Activated naive CD4-positive, alpha-beta T cell treated with anti-CD3 and anti-CD28 coated beads, Interleukin-2, amount 50 U/mL, for 72 hours (primary cell): ENCODE measurements at regions not wholly inside any gene's neighbourhood (a gene's known extent, or its start where the extent isn't known, plus 50 kb on each side); places are given as distances from the start of the nearest gene placed in this dataset.
"Not testable (repeated sequence)": the region's sequence is repeated elsewhere in the genome, so short reads cannot be mapped to it uniquely, and the experiment has no call there.

ENCODE experiments used
- ATAC-seq, 2 donors: fragments of 150-1000 bp; cut with Tn5 transposase; 2 replicates each; pipeline ENCODE4 v1.10.0; 2021; ENCODE audit warnings: mild to moderate bottlenecking in 2 of 2, moderate library complexity in 2 of 2
- DNase-seq, 2 donors: peaks; one replicate each; pipeline ENCODE4 v3.0.0; 2021 to 2022; ENCODE audit warnings: low spot score in 2 of 2
- H3K27ac Mint-ChIP-seq, 2 donors: one replicate each; pipeline ENCODE4 v1.8.0; 2022; ENCODE audit warnings: mild to moderate bottlenecking in 2 of 2, mixed read lengths in 2 of 2
- H3K36me3 Mint-ChIP-seq, 2 donors: one replicate each; pipeline ENCODE4 v1.8.0; 2022; ENCODE audit warnings: mixed read lengths in 2 of 2
- H3K9me3 Mint-ChIP-seq, 2 donors: one replicate each; pipeline ENCODE4 v1.8.0; 2022; ENCODE audit warnings: mixed read lengths in 2 of 2

- not testable (repeated sequence) for H3K27ac Mint-ChIP-seq, ATAC-seq, H3K36me3 Mint-ChIP-seq, DNase-seq
- peaks cover 7 to 28% of the 10 kb centered on the region in 2 donors for H3K9me3 Mint-ChIP-seq
Observed at GRCh38 chr4:149039786-149040185, 597.6 kb upstream of the NR3C2 start.

- Mint-ChIP-seq H3K27ac (no peak overlapping the region), H3K36me3 (no peaks in the 10 kb centered on the region), H3K9me3 (peaks cover 0 to 5% of the 10 kb centered on the region in 2 donors)
- ATAC-seq, result peak in 1 of 2 donors; percentile 44
- DNase-seq, result no peak
Observed at GRCh38 chr4:149031399-149031798, 589.2 kb upstream of the NR3C2 start.

DNA sequence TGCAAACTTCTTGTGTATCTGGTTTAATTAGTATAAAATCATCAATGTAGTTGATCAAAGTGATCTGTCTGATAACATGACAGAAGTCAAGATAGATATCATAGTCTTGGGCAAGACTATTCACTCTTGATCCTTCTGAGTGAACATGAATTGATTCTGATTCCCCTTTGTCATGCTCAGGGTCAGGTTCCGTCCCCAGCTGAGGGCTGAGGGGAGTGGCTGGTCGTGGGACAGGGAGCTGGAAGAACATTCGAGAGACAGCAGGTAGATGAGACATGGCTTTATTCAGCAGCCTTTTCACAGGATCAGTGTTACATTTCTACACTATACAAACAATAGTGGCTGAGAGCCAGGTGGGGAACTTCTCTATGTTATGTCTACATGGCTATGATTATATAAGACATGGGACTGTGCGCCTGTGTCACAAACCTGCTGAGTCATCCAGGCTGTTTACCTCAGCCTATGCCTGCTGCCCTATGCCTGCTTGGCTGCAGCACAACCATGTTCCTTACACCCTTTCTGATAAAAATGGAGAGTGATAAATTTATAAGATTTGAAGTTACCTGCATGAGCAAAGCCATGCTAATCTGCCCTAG, 586.9 kb upstream of the NR3C2 start:
- DNase-seq, result no peak
- no peaks in the 10 kb centered on the region for H3K9me3 Mint-ChIP-seq
- H3K36me3 Mint-ChIP-seq, result no peaks in the 10 kb centered on the region
- no peak overlapping the region for H3K27ac Mint-ChIP-seq
- no peak for ATAC-seq

- H3K9me3 Mint-ChIP-seq, result no peaks in the 10 kb centered on the region
- no peak for DNase-seq
- H3K36me3 Mint-ChIP-seq, result no peaks in the 10 kb centered on the region
- no peak for ATAC-seq
- no peak overlapping the region for H3K27ac Mint-ChIP-seq
Observed at GRCh38 chr4:149026696-149027095, 584.5 kb upstream of the NR3C2 start.

DNA sequence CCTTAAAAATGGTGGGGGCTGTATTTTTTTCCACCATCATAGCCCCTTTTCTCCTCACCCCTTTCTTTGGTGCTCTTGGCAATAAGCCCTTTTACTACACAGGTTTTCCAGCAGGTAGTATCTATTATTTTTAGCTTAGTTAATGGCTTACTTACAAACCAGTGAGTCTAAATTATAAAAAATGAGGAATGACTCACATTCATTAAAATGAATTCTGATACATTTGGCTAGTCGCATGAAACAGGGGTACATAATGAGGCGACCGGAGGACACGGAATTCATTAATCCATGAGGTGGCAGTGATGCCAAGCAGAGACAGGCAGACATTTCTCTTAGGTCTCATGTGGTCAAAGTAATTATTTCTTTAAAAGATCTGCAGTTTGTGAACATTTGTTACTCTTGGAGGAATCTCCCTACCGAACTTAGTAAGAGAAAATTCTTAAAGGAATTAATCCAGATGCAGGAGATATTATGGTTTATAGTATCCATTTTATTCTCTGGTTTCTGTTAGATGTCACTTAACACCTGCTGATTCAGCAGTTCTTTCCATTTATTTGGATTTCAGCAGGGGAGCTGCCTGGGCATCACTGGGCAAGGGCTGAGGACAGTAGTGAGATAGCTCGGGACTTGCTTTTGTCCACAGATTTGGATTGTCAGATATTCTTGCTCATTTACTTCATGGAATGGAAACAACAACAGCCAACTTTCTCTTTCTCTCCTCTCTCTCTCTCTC, 575.0 kb upstream of the NR3C2 start:
- Mint-ChIP-seq H3K9me3 (no peaks in the 10 kb centered on the region), H3K36me3 (no peaks in the 10 kb centered on the region), H3K27ac (no peak overlapping the region)
- no peak for DNase-seq
- no peak for ATAC-seq

GRCh38 chr4:149009223-149009622, 567.0 kb upstream of the NR3C2 start:
- no peak for DNase-seq
- Mint-ChIP-seq H3K9me3 (no peaks in the 10 kb centered on the region), H3K36me3 (no peaks in the 10 kb centered on the region), H3K27ac (no peak overlapping the region)
- no peak for ATAC-seq

DNA sequence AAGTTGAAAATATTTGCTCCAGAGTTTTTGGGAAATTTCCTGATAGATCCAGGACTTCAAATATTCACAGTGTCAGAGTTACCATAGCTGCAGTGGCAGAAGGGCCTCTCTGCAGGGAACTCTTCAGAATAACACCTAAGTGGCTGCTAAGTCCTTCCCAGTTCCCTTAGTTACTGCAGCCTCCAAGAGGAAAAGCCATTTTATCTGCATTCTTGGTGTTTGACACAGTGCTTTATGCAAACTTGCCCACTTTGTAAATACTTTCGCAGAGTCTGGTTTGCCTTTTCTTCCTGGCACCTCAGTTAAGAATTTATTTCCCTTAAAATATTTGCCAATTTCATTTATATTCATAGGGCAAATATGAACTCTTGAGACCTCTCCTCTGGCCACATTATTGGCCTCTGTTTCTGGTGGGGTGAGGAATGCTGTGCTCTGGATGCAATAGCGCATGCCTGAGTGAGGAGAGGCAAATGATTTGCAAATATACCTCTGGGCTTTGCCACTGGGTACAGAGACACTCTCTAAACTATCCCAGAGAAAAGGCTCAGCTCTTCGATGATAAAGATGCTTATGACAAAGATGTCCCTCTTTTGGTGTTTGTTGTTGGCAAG, 566.3 kb upstream of the NR3C2 start:
- DNase-seq (no peak), ATAC-seq (no peak)
- H3K9me3 Mint-ChIP-seq, result no peaks in the 10 kb centered on the region
- no peaks in the 10 kb centered on the region for H3K36me3 Mint-ChIP-seq
- no peak overlapping the region for H3K27ac Mint-ChIP-seq

GRCh38 chr4:149005191-149005590, 563.0 kb upstream of the NR3C2 start:
- ATAC-seq, result no peak
- no peak overlapping the region for H3K27ac Mint-ChIP-seq

DNA sequence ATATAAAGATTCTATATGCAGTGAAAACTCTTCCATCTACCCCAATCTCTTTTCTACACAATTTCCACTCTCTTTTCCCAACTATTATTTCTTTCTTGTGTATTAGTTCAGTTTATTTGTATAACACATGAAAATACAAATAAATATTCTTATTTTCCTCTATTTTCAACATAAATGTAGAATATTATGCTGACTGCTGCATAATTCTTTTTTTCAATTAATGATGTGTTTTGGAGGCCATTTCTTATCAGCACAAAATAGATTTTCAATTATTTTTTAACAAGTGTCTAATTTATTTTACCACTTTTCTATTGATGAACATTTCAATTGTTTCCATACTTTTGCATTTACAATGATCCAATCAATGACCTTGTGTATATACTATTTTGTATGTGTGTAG, 557.7 kb upstream of the NR3C2 start:
- ATAC-seq, result no peak
- no peak overlapping the region for H3K27ac Mint-ChIP-seq
- H3K36me3 Mint-ChIP-seq, result no peaks in the 10 kb centered on the region
- no peaks in the 10 kb centered on the region for H3K9me3 Mint-ChIP-seq
- DNase-seq, result no peak

More at GRCh38 chr4:149005191-149005590, 563.0 kb upstream of the NR3C2 start:
- Mint-ChIP-seq H3K9me3 (no peaks in the 10 kb centered on the region), H3K36me3 (no peaks in the 10 kb centered on the region)
- DNase-seq, result no peak

DNA sequence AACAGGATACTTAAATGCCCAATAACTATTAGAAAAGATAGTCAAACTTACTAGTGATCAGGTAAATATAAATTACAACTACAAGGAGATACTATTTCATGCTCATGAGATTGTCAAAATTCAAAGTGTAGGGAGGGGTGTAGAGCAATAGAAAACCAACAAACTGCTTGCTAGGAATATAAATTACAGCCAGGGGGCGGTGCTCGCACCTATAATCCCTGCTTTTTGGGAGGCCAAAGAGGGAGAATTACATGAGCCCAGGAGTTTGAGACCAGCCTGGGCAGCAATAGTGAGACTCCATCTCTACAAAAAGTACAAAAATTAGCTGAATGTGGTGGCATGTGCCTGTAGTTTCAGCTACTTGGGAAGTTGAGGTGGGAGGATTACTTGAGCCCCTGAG, 556.5 kb upstream of the NR3C2 start:
- no peaks in the 10 kb centered on the region for H3K36me3 Mint-ChIP-seq
- no peak for DNase-seq
- no peaks in the 10 kb centered on the region for H3K9me3 Mint-ChIP-seq
- no peak overlapping the region for H3K27ac Mint-ChIP-seq
- no peak for ATAC-seq

DNA sequence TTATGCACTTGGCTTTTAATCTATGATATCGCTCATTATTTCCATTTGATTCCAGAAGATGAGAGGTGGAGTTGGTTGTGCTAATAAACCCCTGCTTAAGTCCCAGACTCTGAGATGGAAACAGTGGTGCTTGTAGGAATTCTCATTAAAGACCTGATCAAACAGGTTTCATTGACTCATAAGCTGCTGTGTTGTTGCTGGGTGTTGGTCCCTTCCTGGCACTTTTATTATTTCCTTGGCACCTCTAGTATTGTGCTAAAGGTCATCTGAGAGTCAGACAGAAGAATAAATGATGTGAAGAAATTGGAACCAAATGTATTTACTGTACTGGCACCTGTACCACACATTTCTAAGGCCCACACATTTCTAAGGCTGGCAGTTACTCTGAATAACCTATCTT, 544.7 kb upstream of the NR3C2 start:
- H3K9me3 Mint-ChIP-seq, result no peaks in the 10 kb centered on the region

DNA sequence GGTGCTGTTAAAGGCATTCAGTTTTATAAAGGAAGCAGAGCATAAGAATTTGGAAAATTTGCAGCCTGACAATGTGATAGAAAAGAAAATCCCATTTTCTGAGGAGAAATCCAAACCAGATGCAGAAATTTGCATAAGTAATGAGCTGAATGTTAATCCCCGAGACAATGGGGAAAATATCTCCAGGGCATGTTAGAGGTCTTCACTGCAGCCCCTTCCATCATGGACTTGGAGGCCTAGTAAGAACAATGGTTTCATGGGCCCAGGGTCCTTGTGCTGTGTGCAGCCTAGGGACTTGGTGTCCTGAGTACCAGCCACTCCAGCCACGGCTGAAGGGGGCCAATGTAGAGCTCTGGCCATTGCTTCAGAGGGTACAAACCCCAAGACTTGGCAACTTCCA, 542.7 kb upstream of the NR3C2 start:
- ATAC-seq (no peak), DNase-seq (no peak)
- Mint-ChIP-seq H3K9me3 (no peaks in the 10 kb centered on the region), H3K27ac (no peak overlapping the region), H3K36me3 (no peaks in the 10 kb centered on the region)

More for the DNA sequence above, 544.7 kb upstream of the NR3C2 start:
- ATAC-seq, result no peak
- DNase-seq, result no peak
- Mint-ChIP-seq H3K36me3 (no peaks in the 10 kb centered on the region), H3K27ac (no peak overlapping the region)

DNA sequence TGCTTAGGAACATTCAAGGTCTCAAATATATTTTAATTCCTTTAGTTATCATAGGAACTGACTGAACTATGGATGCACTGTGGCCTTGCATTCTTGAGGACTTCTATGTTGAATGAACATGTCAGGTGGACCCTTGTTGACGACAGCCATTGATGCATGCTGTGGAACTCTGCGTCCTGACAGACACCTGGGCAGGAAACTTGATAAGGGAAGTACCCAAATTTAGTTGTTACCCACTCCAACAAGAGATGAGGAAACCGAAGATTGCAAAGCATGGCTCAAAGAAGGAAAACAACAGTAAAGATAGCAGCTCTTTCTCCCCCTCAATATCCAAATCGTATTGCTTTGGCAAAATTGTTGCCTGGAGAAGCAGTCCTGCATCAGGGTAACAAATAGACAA, 540.0 kb upstream of the NR3C2 start:
- Mint-ChIP-seq H3K9me3 (no peaks in the 10 kb centered on the region), H3K27ac (no peak overlapping the region), H3K36me3 (no peaks in the 10 kb centered on the region)
- DNase-seq (no peak), ATAC-seq (no peak)

GRCh38 chr4:148980782-148981480, 538.7 kb upstream of the NR3C2 start:
- no peaks in the 10 kb centered on the region for H3K9me3 Mint-ChIP-seq
- H3K36me3 Mint-ChIP-seq, result no peaks in the 10 kb centered on the region
- no peak for DNase-seq
- ATAC-seq, result no peak
- no peak overlapping the region for H3K27ac Mint-ChIP-seq

DNA sequence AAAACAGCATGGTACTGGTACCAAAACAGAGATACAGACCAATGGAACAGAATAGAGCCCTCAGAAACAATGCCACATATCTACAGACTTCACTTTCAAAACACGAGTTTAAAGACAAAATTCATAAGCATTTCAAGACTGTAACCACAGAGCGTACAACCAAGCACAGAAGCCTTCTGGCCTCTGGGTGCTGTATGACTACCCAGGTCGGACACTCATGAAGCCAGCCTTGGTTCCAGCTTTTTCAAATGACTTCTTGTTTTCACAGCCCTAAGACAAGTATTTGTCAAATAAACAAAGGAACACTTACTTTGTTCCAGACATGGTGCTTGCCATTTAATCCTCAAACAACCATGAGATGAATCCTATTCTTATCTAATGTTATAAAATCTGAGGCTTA, 536.1 kb upstream of the NR3C2 start:
- DNase-seq (no peak), ATAC-seq (no peak)
- H3K36me3 Mint-ChIP-seq, result no peaks in the 10 kb centered on the region
- H3K9me3 Mint-ChIP-seq, result no peaks in the 10 kb centered on the region
- no peak overlapping the region for H3K27ac Mint-ChIP-seq

GRCh38 chr4:148975464-148975863, 533.2 kb upstream of the NR3C2 start:
- H3K27ac Mint-ChIP-seq, result no peak overlapping the region
- no peak for ATAC-seq
- H3K36me3 Mint-ChIP-seq, result no peaks in the 10 kb centered on the region
- H3K9me3 Mint-ChIP-seq, result peaks cover 0 to 3% of the 10 kb centered on the region in 2 donors
- DNase-seq, result no peak

- Mint-ChIP-seq H3K9me3 (no peaks in the 10 kb centered on the region), H3K27ac (no peak overlapping the region), H3K36me3 (peaks cover 0 to 4% of the 10 kb centered on the region in 2 donors)
- ATAC-seq (no peak), DNase-seq (no peak)
Observed at GRCh38 chr4:148965080-148965479, 522.9 kb upstream of the NR3C2 start.
